GM12865 (cell line): ENCODE measurements at regions not wholly inside any gene's neighbourhood (a gene's known extent, or its start where the extent isn't known, plus 50 kb on each side); places are given as distances from the start of the nearest gene placed in this dataset.
"Not testable (repeated sequence)": the region's sequence is repeated elsewhere in the genome, so short reads cannot be mapped to it uniquely, and the experiment has no call there.

Experiments used
- DNase-seq: peaks from one replicate; pipeline ENCODE4 v3.0.0; 2010; ENCODE audit warnings: low read depth
- H3K4me3 ChIP-seq: 2 replicates; pipeline ENCODE4 v1.5.1; 2011; ENCODE audit warnings: mild to moderate bottlenecking, low read depth, low read length, control low read depth
- CTCF ChIP-seq: IDR thresholded peaks from 2 replicates; pipeline ENCODE4 v1.5.1; 2011; ENCODE audit warnings: low read length, control low read depth, low read depth, inconsistent platforms; ENCODE audit not compliant: insufficient read depth; ENCODE audit errors: missing control alignments

- no peak for DNase-seq
- H3K4me3 ChIP-seq: no peak overlapping the region
- no peak for TF ChIP-seq CTCF
These were observed 61.6 kb upstream of the RNF32 start for GRCh38 chr7:156578978-156579430.

- H3K4me3 ChIP-seq: no peak overlapping the region
- DNase-seq: no peak
- no peak for TF ChIP-seq CTCF
These were observed 62.0 kb upstream of the RNF32 start for GRCh38 chr7:156578578-156578940.

- no peak for DNase-seq
- no peak for TF ChIP-seq CTCF
- no peak overlapping the region for H3K4me3 ChIP-seq
These were observed 62.7 kb upstream of the RNF32 start for GRCh38 chr7:156577645-156578577.

- DNase-seq: no peak
- no peak overlapping the region for H3K4me3 ChIP-seq
- TF ChIP-seq CTCF: no peak
These were observed 64.1 kb upstream of the RNF32 start for GRCh38 chr7:156576216-156577058.

GRCh38 chr7:156568258-156568657 is 72.3 kb upstream of the RNF32 start:
- H3K4me3 ChIP-seq: no peak overlapping the region
- no peak for DNase-seq
- no peak for TF ChIP-seq CTCF

GRCh38 chr7:156566812-156567549 is 73.6 kb upstream of the RNF32 start:
- DNase-seq: no peak
- TF ChIP-seq CTCF: no peak
- no peak overlapping the region for H3K4me3 ChIP-seq

- not testable (repeated sequence) for DNase-seq, H3K4me3 ChIP-seq
These were observed 75.6 kb upstream of the RNF32 start for GRCh38 chr7:156565002-156565401.
